PC-9 (cell line): ENCODE measurements at regions not wholly inside any gene's neighbourhood (a gene's known extent, or its start where the extent isn't known, plus 50 kb on each side); places are given as distances from the start of the nearest gene placed in this dataset.

ENCODE experiments used
- BruUV-seq: library from RNA; stranded (reverse); fragments of 400-500 nt; replicated peaks from 2 replicates; lab custom pipeline; 2021; lab: Mats Ljungman, UMichigan
- CTCF ChIA-PET: fragments of 300-600 bp; sonication (Branson Sonifier 250); formaldehyde crosslinking; loops from one replicate; lab custom pipeline; 2022; ENCODE audit warnings: antibody characterized with exemption; lab: Charles Lee
- POLR2A ChIA-PET: fragments of 300-600 bp; sonication (Branson Sonifier 250); formaldehyde crosslinking; loops from one replicate; lab custom pipeline; 2022; ENCODE audit warnings: antibody characterized with exemption; ENCODE audit not compliant: unreplicated experiment; lab: Charles Lee
- DNase-seq, 2 experiments: peaks; one replicate each; pipeline versions ENCODE4 v3.0.0 to v3.0.0-alpha.2; 2015 to 2022; ENCODE audit warnings: mixed read lengths in 1 of 2
- H2AFZ ChIP-seq: fragments of 200-600 bp; sonication (generic); 2 replicates; pipeline ENCODE4 v1.8.1; 2017; ENCODE audit warnings: antibody characterized with exemption
- H3F3A ChIP-seq: fragments of 200-600 bp; sonication (generic); 2 replicates; pipeline ENCODE4 v1.8.1; 2017; ENCODE audit warnings: antibody characterized with exemption, mild to moderate bottlenecking, low read depth; ENCODE audit not compliant: insufficient read depth
- H3K27ac ChIP-seq: fragments of 200-600 bp; sonication (generic); 2 replicates; pipeline ENCODE4 v1.6.1; 2016; ENCODE audit warnings: mixed run types
- H3K27me3 ChIP-seq: fragments of 200-600 bp; sonication (generic); 2 replicates; pipeline ENCODE4 v1.6.1; 2016; ENCODE audit warnings: low read depth, mixed run types; ENCODE audit not compliant: insufficient read depth
- H3K36me3 ChIP-seq: fragments of 200-600 bp; sonication (generic); 2 replicates; pipeline ENCODE4 v1.6.1; 2016; ENCODE audit warnings: low read depth, mixed run types
- H3K4me1 ChIP-seq: fragments of 200-600 bp; sonication (generic); replicated peaks from 2 replicates; pipeline ENCODE4 v1.6.1; 2016; ENCODE audit warnings: mixed run types; ENCODE audit not compliant: insufficient read depth
- H3K4me2 ChIP-seq: fragments of 200-600 bp; sonication (generic); 2 replicates; pipeline ENCODE4 v1.6.1; 2017; ENCODE audit warnings: mixed run types
- H3K4me3 ChIP-seq: fragments of 200-600 bp; sonication (generic); 2 replicates; pipeline ENCODE4 v1.6.1; 2016; ENCODE audit warnings: mixed run types
- H3K79me2 ChIP-seq: fragments of 200-600 bp; sonication (generic); 2 replicates; pipeline ENCODE4 v1.6.1; 2017; ENCODE audit warnings: low read depth, mixed run types
- H3K9me2 ChIP-seq: fragments of 200-600 bp; sonication (generic); 2 replicates; pipeline ENCODE4 v1.8.1; 2017; ENCODE audit warnings: mild to moderate bottlenecking; ENCODE audit not compliant: insufficient read depth
- H3K9me3 ChIP-seq: fragments of 200-600 bp; sonication (generic); 2 replicates; pipeline ENCODE4 v1.8.1; 2016; ENCODE audit warnings: low read depth; ENCODE audit not compliant: insufficient read depth
- H4K20me1 ChIP-seq: fragments of 200-600 bp; sonication (generic); 2 replicates; pipeline ENCODE4 v1.8.1; 2017; ENCODE audit not compliant: insufficient read depth
- CTCF ChIP-seq: fragments of 200-600 bp; sonication (generic); conservative IDR thresholded peaks from 2 replicates; pipeline ENCODE4 v1.6.1; 2017; ENCODE audit warnings: mixed run types, antibody characterized with exemption, mild to moderate bottlenecking, moderate library complexity
- EZH2 ChIP-seq: fragments of 200-600 bp; sonication (generic); IDR thresholded peaks from 2 replicates; pipeline ENCODE4 v1.8.0; 2017; ENCODE audit warnings: antibody characterized with exemption, low read depth
- intact Hi-C: fragments of 100-400 bp; cut with micrococcal nuclease; formaldehyde crosslinking; loops from one replicate; pipeline ENCODE4 v1.10.0; 2022; ENCODE audit not compliant: unreplicated experiment

- CTCF ChIA-PET, result interaction anchor here (0.6 kb wide), 3 partner anchors 144 to 1273 kb away, joined by 3 read pairs; no protein-coding TSS in a partner anchor
- H3K4me3 ChIP-seq, result no peak overlapping the region
- no peak overlapping the region for H3K27ac ChIP-seq
- H3K4me2 ChIP-seq, result no peak overlapping the region
- no peak overlapping the region for H2AFZ ChIP-seq
- BruUV-seq, result no TSS peak
- H3K79me2 ChIP-seq, result no peaks in the 10 kb centered on the region
- H3K27me3 ChIP-seq, result no peaks in the 10 kb centered on the region
- no peaks in the 10 kb centered on the region; the same call in 1 of the 2 replicates for H3K9me3 ChIP-seq
- no peaks in the 10 kb centered on the region for H4K20me1 ChIP-seq
- H3K9me2 ChIP-seq, result no peaks in the 10 kb centered on the region
- no peak for DNase-seq
- POLR2A ChIA-PET, result interaction anchor here (0.6 kb wide), 1 partner anchor 99 kb away, joined by 7 read pairs; no protein-coding TSS in a partner anchor
- H3F3A ChIP-seq, result no peaks in the 10 kb centered on the region
- H3K36me3 ChIP-seq, result no peaks in the 10 kb centered on the region
- no peaks in the 10 kb centered on the region for H3K4me1 ChIP-seq
- intact Hi-C loops, result no loop called here
- TF ChIP-seq EZH2 (no peak), CTCF (no peak)
Observed at GRCh38 chr12:13275241-13276085, 78.9 kb downstream of the EMP1 start.

- Histone ChIP-seq H3K4me3 (no peak overlapping the region), H3K4me1 (no peaks in the 10 kb centered on the region), H3K36me3 (no peaks in the 10 kb centered on the region), H3K4me2 (no peak overlapping the region), H3K9me2 (no peaks in the 10 kb centered on the region), H3K79me2 (no peaks in the 10 kb centered on the region), H2AFZ (no peak overlapping the region), H3F3A (no peaks in the 10 kb centered on the region), H3K27ac (no peak overlapping the region), H4K20me1 (no peaks in the 10 kb centered on the region), H3K9me3 (no peaks in the 10 kb centered on the region), H3K27me3 (no peaks in the 10 kb centered on the region)
- CTCF ChIA-PET, result interaction anchor here (0.6 to 1.3 kb wide), 2 partner anchors 18 to 62 kb away, joined by 3 read pairs; no protein-coding TSS in a partner anchor
- DNase-seq, result no peak
- intact Hi-C loops, result no loop called here
- BruUV-seq, result no TSS peak
- no peak for TF ChIP-seq CTCF
- no peak for TF ChIP-seq EZH2
- POLR2A ChIA-PET, result no interaction called here
Observed at GRCh38 chr12:13273850-13274249, 77.3 kb downstream of the EMP1 start.

GRCh38 chr12:13273097-13273496 is 76.6 kb downstream of the EMP1 start:
- H3K79me2 ChIP-seq, result no peaks in the 10 kb centered on the region

More at GRCh38 chr12:13273097-13273496, 76.6 kb downstream of the EMP1 start:
- BruUV-seq, result no TSS peak
- no peak for DNase-seq
- CTCF ChIA-PET, result interaction anchor here (1.3 kb wide), 1 partner anchor 17 kb away, joined by 3 read pairs; no protein-coding TSS in a partner anchor
- Histone ChIP-seq H3K4me1 (no peaks in the 10 kb centered on the region), H3K36me3 (no peaks in the 10 kb centered on the region), H3K27ac (no peak overlapping the region), H3F3A (no peaks in the 10 kb centered on the region), H2AFZ (no peak overlapping the region), H3K4me2 (no peak overlapping the region), H3K9me3 (no peaks in the 10 kb centered on the region), H3K27me3 (no peaks in the 10 kb centered on the region), H3K9me2 (no peaks in the 10 kb centered on the region), H3K4me3 (no peak overlapping the region), H4K20me1 (no peaks in the 10 kb centered on the region)
- no peak for TF ChIP-seq CTCF
- no peak for TF ChIP-seq EZH2
- POLR2A ChIA-PET, result no interaction called here
- intact Hi-C loops, result no loop called here
